ENCODE measurements at regions not wholly inside any gene's neighbourhood (a gene's known extent, or its start where the extent isn't known, plus 50 kb on each side); places are given as distances from the start of the nearest gene placed in this dataset.

GRCh38 chr3:124362455-124362854 is 367.8 kb upstream of the UMPS start:
- ChIA-PET POLR2A (ENCODE audit: partially characterized antibody) (no interaction called here), CTCF (ENCODE audit: partially characterized antibody) (interaction anchor here (1.1 to 4.6 kb wide), 4 partner anchors 10 to 188 kb away, joined by 3 to 15 read pairs (median 5); no protein-coding TSS in a partner anchor)
- no peaks in the 10 kb centered on the region for H3K9me3 ChIP-seq (ENCODE audit: insufficient read depth in 2 of 2, low read depth in 1 of 2, low read length in 1 of 2)
- no peaks in the 10 kb centered on the region for H3K23me2 ChIP-seq (ENCODE audit: low read depth, low read length)
- no peak overlapping the region for H3K56ac ChIP-seq (replicated peaks; ENCODE audit: insufficient read length, low read depth, low read length)
- H3K27ac ChIP-seq (ENCODE audit: low read depth, low read length), result no peak overlapping the region
- H3K79me1 ChIP-seq (ENCODE audit: low read depth, low read length), result no peaks in the 10 kb centered on the region
- no peak overlapping the region for H3K18ac ChIP-seq (ENCODE audit: extremely low read depth, low read length)
- FAIRE-seq (no peak), DNase-seq (ENCODE audit: low read depth in 1 of 2, low spot score in 2 of 2) (no peak)
- H2BK15ac ChIP-seq (ENCODE audit: low read length), result no peak overlapping the region
- no peak for TF ChIP-seq SAP30 (IDR thresholded peaks at IDR 0.05; ENCODE audit: insufficient read depth, insufficient replicate concordance, low read length)
- no peak for TF ChIP-seq FOSL1 (IDR thresholded peaks at IDR 0.05; ENCODE audit: insufficient read depth, low read depth, low read length)
- no peak overlapping the region for H2AK5ac ChIP-seq (ENCODE audit: low read depth, low read length)
- H4K20me1 ChIP-seq (replicated peaks in 1 of 2; ENCODE audit: control insufficient read depth in 1 of 2, insufficient read depth in 2 of 2, low read length in 2 of 2), result no peaks in the 10 kb centered on the region
- H3K4me1 ChIP-seq (replicated peaks in 1 of 4; ENCODE audit: control insufficient read depth in 3 of 4, insufficient read depth in 4 of 4, low read length in 3 of 4), result peaks cover 0 to 8% (median 4%) of the 10 kb centered on the region in 4 experiments; a peak in 6 of 7 replicates
- no peaks in the 10 kb centered on the region for H3K27me3 ChIP-seq (replicated peaks in 1 of 4; ENCODE audit: control insufficient read depth in 3 of 4, extremely low read depth in 1 of 4, insufficient read depth in 3 of 4, low read length in 3 of 4)
- no peak overlapping the region for H4K5ac ChIP-seq (ENCODE audit: insufficient read length, low read depth, low read length)
- no peaks in the 10 kb centered on the region for H3K79me2 ChIP-seq (ENCODE audit: control insufficient read depth in 1 of 2, insufficient read depth in 2 of 2, low read length in 2 of 2)
- no peak overlapping the region for H3K4me2 ChIP-seq (ENCODE audit: insufficient read depth in 1 of 2, low read depth in 2 of 2, low read length in 2 of 2)
- H3K9ac ChIP-seq (replicated peaks in 1 of 4; ENCODE audit: extremely low read depth in 1 of 4, low read depth in 3 of 4, low read length in 3 of 4), result no peak overlapping the region
- no peak overlapping the region for H3K4ac ChIP-seq (replicated peaks; ENCODE audit: insufficient read length, low read depth, low read length)
- no peaks in the 10 kb centered on the region for H3K36me3 ChIP-seq (ENCODE audit: control insufficient read depth in 2 of 4, insufficient read depth in 4 of 4, low read length in 3 of 4)
- H3K14ac ChIP-seq (ENCODE audit: insufficient read length), result no peak overlapping the region
- H4K8ac ChIP-seq (ENCODE audit: extremely low read depth, insufficient read depth, low read length), result no peak overlapping the region
- H2BK5ac ChIP-seq (ENCODE audit: low read depth, low read length), result no peak overlapping the region
- H3K23ac ChIP-seq (ENCODE audit: insufficient read length), result no peak overlapping the region
- no peak overlapping the region for H4K91ac ChIP-seq (replicated peaks; ENCODE audit: insufficient read length, low read length)
- no peak overlapping the region for H2BK120ac ChIP-seq (replicated peaks; ENCODE audit: low read depth, low read length)
- H2BK20ac ChIP-seq (ENCODE audit: low read length), result peak overlapping the region; percentile 61; the same call in 1 of the 2 replicates
- peak overlapping the region; percentile 60; the same call in 1 of the 2 replicates for H2BK12ac ChIP-seq (ENCODE audit: low read depth, low read length)
- no peak overlapping the region for H2AFZ ChIP-seq (ENCODE audit: low read length)
- WGBS, 2 experiments (ENCODE audit: extremely low coverage in 1 of 2, insufficient coverage in 1 of 2, insufficient read length in 1 of 2, insufficient replicate concordance in 2 of 2, low coverage in 1 of 2, low lambda C conversion rate in 2 of 2, missing lambda C conversion rate in 1 of 2), result 92% methylated on average over 2 of the region's 2 CpGs; no CpG with 5 or more reads in 1 of the 2 experiments
- no peak overlapping the region for H3K4me3 ChIP-seq (ENCODE audit: extremely low read depth in 1 of 4, insufficient read depth in 2 of 4, low read depth in 3 of 4, low read length in 4 of 4)
